Endothelial cell of umbilical vein (primary cell): ENCODE measurements at regions not wholly inside any gene's neighbourhood (a gene's known extent, or its start where the extent isn't known, plus 50 kb on each side); places are given as distances from the start of the nearest gene placed in this dataset.

ENCODE experiments used
- BruUV-seq: library from RNA; stranded (reverse); fragments of 400-500 nt; replicated peaks from 2 replicates; lab custom pipeline; 2021; lab: Mats Ljungman, UMichigan
- CTCF ChIA-PET: fragments of 300-600, 350-600 bp; sonication (Branson Sonifier 250); formaldehyde crosslinking; loops from one replicate; lab custom pipeline; 2021; ENCODE audit warnings: antibody characterized with exemption, inconsistent platforms; lab: Charles Lee
- POLR2A ChIA-PET: fragments of 300-600, 350-600 bp; sonication (Branson Sonifier 250); formaldehyde crosslinking; loops from one replicate; lab custom pipeline; 2021; ENCODE audit warnings: antibody characterized with exemption, inconsistent platforms; lab: Charles Lee
- DNase-seq: peaks from one replicate; pipeline ENCODE4 v3.0.0-alpha.2; 2011; ENCODE audit warnings: low read depth, low spot score
- FAIRE-seq: peaks from 2 replicates; lab custom pipeline; 2011; peaks lifted over from hg19 to GRCh38; lab: Jason Lieb, UNC
- H2AFZ ChIP-seq: 2 replicates; pipeline ENCODE4 v1.6.0; 2012; ENCODE audit warnings: low read depth, low read length, control low read depth, inconsistent platforms
- H3K27ac ChIP-seq: 2 replicates; pipeline ENCODE4 v1.5.1; 2011; ENCODE audit warnings: low read depth, mild to moderate bottlenecking, control low read depth, low read length, moderate library complexity; ENCODE audit not compliant: insufficient read depth
- H3K27me3 ChIP-seq, 2 experiments: 2 replicates each; pipeline versions ENCODE4 v1.6.0 to v1.6.1; 2011; ENCODE audit warnings: low read length in 2 of 2, mixed read lengths in 1 of 2; ENCODE audit not compliant: control insufficient read depth in 2 of 2, insufficient read depth in 2 of 2
- H3K36me3 ChIP-seq, 2 experiments: 2 replicates in 1 of 2; 3 replicates in 1 of 2; pipeline ENCODE4 v1.5.1; 2011; ENCODE audit warnings: low read length in 2 of 2, mild to moderate bottlenecking in 1 of 2, moderate library complexity in 1 of 2; ENCODE audit not compliant: control insufficient read depth in 2 of 2, insufficient read depth in 2 of 2; ENCODE audit errors: extremely low read depth in 1 of 2
- H3K4me1 ChIP-seq: 3 replicates; pipeline ENCODE4 v1.5.1; 2011; ENCODE audit warnings: mild to moderate bottlenecking, low read length; ENCODE audit not compliant: control insufficient read depth, insufficient read depth; ENCODE audit errors: extremely low read depth
- H3K4me2 ChIP-seq: 2 replicates; pipeline ENCODE4 v1.6.1; 2011; ENCODE audit warnings: low read length, control low read depth, mixed read lengths; ENCODE audit not compliant: insufficient read depth
- H3K4me3 ChIP-seq, 3 experiments: fragments of 200-600 bp in 1 of 3; sonication (generic), shearing (Covaris generic) in 1 of 3; replicated peaks in 1 of 3; 2 replicates each; pipeline ENCODE4 v1.5.1; 2011 to 2016; ENCODE audit warnings: control low read depth in 3 of 3, low read length in 3 of 3, mild to moderate bottlenecking in 2 of 3, inconsistent platforms in 1 of 3, low read depth in 1 of 3, moderate library complexity in 1 of 3; ENCODE audit not compliant: insufficient read depth in 1 of 3
- H3K79me2 ChIP-seq: 2 replicates; pipeline ENCODE4 v1.6.0; 2012; ENCODE audit warnings: low read length, inconsistent platforms; ENCODE audit not compliant: control insufficient read depth, insufficient read depth
- H3K9ac ChIP-seq: replicated peaks from 2 replicates; pipeline ENCODE3; 2011; ENCODE audit warnings: low read length, control low read depth; ENCODE audit not compliant: insufficient read depth; ENCODE audit errors: extremely low read depth
- H3K9me1 ChIP-seq: replicated peaks from 3 replicates; pipeline ENCODE4 v1.6.0; 2011; ENCODE audit warnings: mild to moderate bottlenecking, low read length; ENCODE audit not compliant: control insufficient read depth, insufficient read depth; ENCODE audit errors: extremely low read depth
- H3K9me3 ChIP-seq: replicated peaks from 2 replicates; pipeline ENCODE4 v1.5.1; 2012; ENCODE audit warnings: low read length, inconsistent platforms; ENCODE audit not compliant: control insufficient read depth, insufficient read depth
- H4K20me1 ChIP-seq: replicated peaks from 2 replicates; pipeline ENCODE3; 2011; ENCODE audit warnings: mild to moderate bottlenecking, low read length; ENCODE audit not compliant: control insufficient read depth, insufficient read depth; ENCODE audit errors: extremely low read depth
- CTCF ChIP-seq, 2 donors: IDR thresholded peaks; 1 replicate in 1 of 2; 2 replicates in 1 of 2; pipeline ENCODE4 v1.5.1; 2011; ENCODE audit warnings: low read length in 2 of 2, mild to moderate bottlenecking in 2 of 2, moderate library complexity in 2 of 2, control low read depth in 1 of 2, inconsistent platforms in 1 of 2, low read depth in 1 of 2; ENCODE audit not compliant: insufficient read depth in 1 of 2; ENCODE audit errors: extremely low read depth in 1 of 2
- EZH2 ChIP-seq: IDR thresholded peaks from 2 replicates; pipeline ENCODE4 v1.6.1; 2012; ENCODE audit warnings: borderline replicate concordance, low read depth, mild to moderate bottlenecking, moderate library complexity, low read length, inconsistent platforms; ENCODE audit not compliant: severe bottlenecking
- FOS ChIP-seq: IDR thresholded peaks from 2 replicates; pipeline ENCODE4 v1.6.1; 2011; ENCODE audit warnings: mild to moderate bottlenecking, low read length, moderate library complexity, borderline replicate concordance; ENCODE audit not compliant: insufficient read depth
- GATA2 ChIP-seq: IDR thresholded peaks from 2 replicates; pipeline ENCODE4 v1.7.0; 2011; ENCODE audit warnings: low read depth, mild to moderate bottlenecking, moderate library complexity, mixed read lengths, low read length; ENCODE audit not compliant: insufficient read length, insufficient read depth
- JUN ChIP-seq: IDR thresholded peaks from 2 replicates; pipeline ENCODE4 v1.6.1; 2011; ENCODE audit warnings: borderline replicate concordance, low read depth; ENCODE audit not compliant: insufficient read length, insufficient read depth
- MAX ChIP-seq: IDR thresholded peaks from 2 replicates; pipeline ENCODE4 v1.6.1; 2011; ENCODE audit not compliant: insufficient read depth, insufficient read length
- MYC ChIP-seq: IDR thresholded peaks from one replicate; pipeline ENCODE4 v1.6.1; 2011; ENCODE audit warnings: mild to moderate bottlenecking, low read depth, low read length
- POLR2A ChIP-seq: IDR thresholded peaks from 2 replicates; pipeline ENCODE4 v1.6.1; 2012; ENCODE audit warnings: low read depth, mild to moderate bottlenecking, control low read depth, low read length
- POLR2AphosphoS5 ChIP-seq: IDR thresholded peaks from 2 replicates; pipeline ENCODE4 v1.6.1; 2012; ENCODE audit warnings: low read depth, mild to moderate bottlenecking, control low read depth, low read length, moderate library complexity; ENCODE audit not compliant: insufficient read depth
- dilution Hi-C: fragments of 300-500 bp; cut with MboI; formaldehyde crosslinking; loops from one replicate; pipeline ENCODE4 v1.15.0; 2019; ENCODE audit warnings: low sequenced_read_pairs; ENCODE audit not compliant: extremely low pct_ligation_motif_present
- intact Hi-C: fragments of 100-400 bp; cut with micrococcal nuclease; formaldehyde crosslinking; loops from one replicate; pipeline ENCODE4 v1.10.0; 2022

GRCh38 chr13:109872864-109873263 is 86.5 kb upstream of the IRS2 start:
- no peak overlapping the region for H3K4me2 ChIP-seq
- POLR2A ChIA-PET = no interaction called here
- DNase-seq = no peak
- H4K20me1 ChIP-seq = no peaks in the 10 kb centered on the region
- no peaks in the 10 kb centered on the region for H3K79me2 ChIP-seq
- H3K4me3 ChIP-seq = no peak overlapping the region
- BruUV-seq = no TSS peak
- no peaks in the 10 kb centered on the region for H3K36me3 ChIP-seq
- no peaks in the 10 kb centered on the region for H3K9me1 ChIP-seq
- no peak overlapping the region for H2AFZ ChIP-seq
- H3K27me3 ChIP-seq = peaks cover 0 to 2% of the 10 kb centered on the region in 2 experiments
- H3K9ac ChIP-seq = no peak overlapping the region
- dilution Hi-C loops (no loop called here), intact Hi-C loops (no loop called here)
- H3K4me1 ChIP-seq = no peaks in the 10 kb centered on the region
- CTCF ChIA-PET = no interaction called here
- no peak for TF ChIP-seq FOS
- TF ChIP-seq MYC = no peak
- TF ChIP-seq POLR2AphosphoS5 = no peak
- TF ChIP-seq EZH2 = no peak
- no peak for FAIRE-seq
- H3K9me3 ChIP-seq = no peaks in the 10 kb centered on the region
- H3K27ac ChIP-seq = no peak overlapping the region

- POLR2A ChIA-PET = no interaction called here
- H3K9me3 ChIP-seq = no peaks in the 10 kb centered on the region
- no peaks in the 10 kb centered on the region for H3K79me2 ChIP-seq
- no peaks in the 10 kb centered on the region for H3K36me3 ChIP-seq
- CTCF ChIA-PET = no interaction called here
- BruUV-seq = no TSS peak
- dilution Hi-C loops (no loop called here), intact Hi-C loops (no loop called here)
- DNase-seq = no peak
- no peak overlapping the region for H3K27ac ChIP-seq
- TF ChIP-seq POLR2A (no peak), FOS (no peak), MYC (no peak), GATA2 (no peak), CTCF (IDR thresholded peaks at IDR 0.05; ENCODE audit: extremely low read depth in 1 of 2, insufficient read depth in 1 of 2, low read depth in 1 of 2, low read length in 2 of 2) (no peak), JUN (no peak), MAX (no peak), EZH2 (no peak)
- H3K9me1 ChIP-seq = no peaks in the 10 kb centered on the region
- no peak overlapping the region for H3K9ac ChIP-seq
- no peak overlapping the region for H3K4me3 ChIP-seq
- no peaks in the 10 kb centered on the region for H3K4me1 ChIP-seq
- FAIRE-seq = no peak
- H2AFZ ChIP-seq = no peak overlapping the region
- peaks cover 0 to 2% of the 10 kb centered on the region in 2 experiments for H3K27me3 ChIP-seq
- H4K20me1 ChIP-seq = no peaks in the 10 kb centered on the region
- H3K4me2 ChIP-seq = no peak overlapping the region
These were observed 84.5 kb upstream of the IRS2 start for GRCh38 chr13:109870696-109871370.
